ENCODE measurements at regions not wholly inside any gene's neighbourhood (a gene's known extent, or its start where the extent isn't known, plus 50 kb on each side); places are given as distances from the start of the nearest gene placed in this dataset.

DNA sequence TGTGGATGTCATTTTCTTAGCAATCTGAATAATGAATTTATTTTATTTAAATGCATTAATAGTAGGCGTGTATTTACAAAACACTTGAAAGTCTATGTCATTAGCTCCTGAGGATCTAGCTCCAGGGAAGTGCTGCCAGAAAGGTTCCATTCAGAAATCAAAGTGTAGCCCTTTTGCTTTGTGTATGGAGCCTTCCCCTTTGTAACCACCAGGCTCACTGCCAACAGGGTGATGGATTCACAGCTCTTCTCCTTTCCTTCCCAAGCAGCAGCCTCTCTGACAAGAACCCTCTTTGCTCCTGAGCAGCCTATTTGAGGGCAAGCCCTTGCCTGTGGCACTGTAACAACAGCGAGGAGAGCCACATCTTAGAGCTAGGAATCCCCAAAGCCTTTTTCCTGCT, 286.0 kb upstream of the RASGEF1B start:
- DNase-seq (ENCODE audit: low read depth, low spot score) = no peak
- POLR2A ChIA-PET = no interaction called here

DNA sequence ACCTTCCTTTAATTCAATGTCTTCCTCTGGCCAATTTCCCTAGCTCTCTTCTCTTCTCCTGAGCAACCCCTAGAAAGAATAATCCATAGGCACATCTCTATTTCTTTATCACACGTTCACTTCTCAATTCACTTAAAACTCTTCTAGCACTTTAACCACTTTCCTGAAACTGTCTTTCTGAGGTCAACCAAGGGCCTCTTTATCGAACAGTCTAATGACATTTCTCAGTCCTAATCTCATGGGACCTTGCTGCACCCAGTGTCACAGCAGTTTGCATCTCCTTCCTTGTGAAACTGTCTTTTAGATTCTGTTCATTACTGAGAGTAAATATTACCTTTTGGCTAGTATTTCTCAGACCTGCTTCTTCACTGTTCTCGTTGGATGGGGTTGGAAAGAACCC, 285.3 kb upstream of the RASGEF1B start:
- CTCF ChIA-PET = interaction anchor here (1.0 kb wide), 1 partner anchor 290 kb away, joined by 3 read pairs; no protein-coding TSS in a partner anchor

More for the DNA sequence above, 286.0 kb upstream of the RASGEF1B start:
- no peaks in the 10 kb centered on the region for H3K9me3 ChIP-seq (ENCODE audit: control insufficient read depth, insufficient read depth, low read length)
- no peak overlapping the region for H3K4me3 ChIP-seq (ENCODE audit: low read depth, low read length)
- no peaks in the 10 kb centered on the region for H3K27me3 ChIP-seq (ENCODE audit: control insufficient read depth, insufficient read depth, low read length)
- CTCF ChIA-PET = no interaction called here
- H3K27ac ChIP-seq (ENCODE audit: low read depth, low read length) = no peak overlapping the region
- TF ChIP-seq, protein P1, sequence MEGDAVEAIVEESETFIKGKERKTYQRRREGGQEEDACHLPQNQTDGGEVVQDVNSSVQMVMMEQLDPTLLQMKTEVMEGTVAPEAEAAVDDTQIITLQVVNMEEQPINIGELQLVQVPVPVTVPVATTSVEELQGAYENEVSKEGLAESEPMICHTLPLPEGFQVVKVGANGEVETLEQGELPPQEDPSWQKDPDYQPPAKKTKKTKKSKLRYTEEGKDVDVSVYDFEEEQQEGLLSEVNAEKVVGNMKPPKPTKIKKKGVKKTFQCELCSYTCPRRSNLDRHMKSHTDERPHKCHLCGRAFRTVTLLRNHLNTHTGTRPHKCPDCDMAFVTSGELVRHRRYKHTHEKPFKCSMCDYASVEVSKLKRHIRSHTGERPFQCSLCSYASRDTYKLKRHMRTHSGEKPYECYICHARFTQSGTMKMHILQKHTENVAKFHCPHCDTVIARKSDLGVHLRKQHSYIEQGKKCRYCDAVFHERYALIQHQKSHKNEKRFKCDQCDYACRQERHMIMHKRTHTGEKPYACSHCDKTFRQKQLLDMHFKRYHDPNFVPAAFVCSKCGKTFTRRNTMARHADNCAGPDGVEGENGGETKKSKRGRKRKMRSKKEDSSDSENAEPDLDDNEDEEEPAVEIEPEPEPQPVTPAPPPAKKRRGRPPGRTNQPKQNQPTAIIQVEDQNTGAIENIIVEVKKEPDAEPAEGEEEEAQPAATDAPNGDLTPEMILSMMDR (IDR thresholded peaks at IDR 0.05; ENCODE audit: low read depth, low read length) = no peak

DNA sequence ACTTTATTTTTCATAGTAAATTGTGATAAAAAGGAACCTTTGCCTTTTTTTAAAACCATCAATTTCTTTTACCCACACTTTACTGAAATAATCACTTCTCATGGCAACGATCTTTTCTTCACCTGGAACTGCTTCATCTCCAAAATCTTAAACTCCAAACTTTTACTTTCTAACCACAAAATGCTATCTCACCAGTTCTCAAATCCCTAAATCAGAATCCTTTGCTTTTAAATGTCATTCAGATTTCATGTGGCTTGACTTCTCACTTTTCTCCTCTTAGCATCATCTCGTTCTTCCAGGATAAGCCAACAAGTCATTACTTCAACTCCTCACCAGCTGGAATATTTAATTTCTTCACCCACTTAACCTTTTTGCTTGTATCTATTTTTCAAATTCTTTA, 284.3 kb upstream of the RASGEF1B start:
- no peak overlapping the region for H3K27ac ChIP-seq (ENCODE audit: low read depth, low read length)
- no peaks in the 10 kb centered on the region for H3K9me3 ChIP-seq (ENCODE audit: control insufficient read depth, insufficient read depth, low read length)
- ChIA-PET POLR2A (no interaction called here), CTCF (no interaction called here)
- H3K27me3 ChIP-seq (ENCODE audit: control insufficient read depth, insufficient read depth, low read length) = no peaks in the 10 kb centered on the region
- DNase-seq (ENCODE audit: low read depth, low spot score) = no peak
- no peak overlapping the region for H3K4me3 ChIP-seq (ENCODE audit: low read depth, low read length)
- TF ChIP-seq, protein P1 (IDR thresholded peaks at IDR 0.05; ENCODE audit: low read depth, low read length) = no peak

More for the DNA sequence above, 285.3 kb upstream of the RASGEF1B start:
- H3K9me3 ChIP-seq (ENCODE audit: control insufficient read depth, insufficient read depth, low read length) = no peaks in the 10 kb centered on the region
- H3K27ac ChIP-seq (ENCODE audit: low read depth, low read length) = no peak overlapping the region
- no peak for DNase-seq (ENCODE audit: low read depth, low spot score)
- no peak overlapping the region for H3K4me3 ChIP-seq (ENCODE audit: low read depth, low read length)
- TF ChIP-seq, protein P1 (IDR thresholded peaks at IDR 0.05; ENCODE audit: low read depth, low read length) = no peak
- no peaks in the 10 kb centered on the region for H3K27me3 ChIP-seq (ENCODE audit: control insufficient read depth, insufficient read depth, low read length)
- POLR2A ChIA-PET = no interaction called here

DNA sequence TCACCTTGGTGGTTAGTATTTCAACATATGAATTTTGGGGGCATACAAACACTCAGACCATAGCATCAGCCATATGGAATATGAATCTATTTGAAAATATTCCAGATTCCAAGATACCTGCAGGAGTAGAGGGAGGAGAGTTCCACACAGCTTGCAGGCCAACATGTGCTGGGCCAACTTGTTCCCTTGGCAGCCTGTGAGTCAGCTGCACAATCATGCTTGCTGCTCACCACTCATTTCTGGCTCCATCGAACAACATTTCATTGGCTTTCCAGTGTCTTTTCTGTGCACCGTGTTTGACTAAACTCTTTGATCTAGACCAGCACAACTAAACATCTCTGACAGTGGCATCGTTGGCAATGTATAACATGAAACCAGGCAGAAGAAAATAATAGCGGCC, 282.5 kb upstream of the RASGEF1B start:
- Histone ChIP-seq H3K27me3 (ENCODE audit: control insufficient read depth, insufficient read depth, low read length) (no peaks in the 10 kb centered on the region), H3K27ac (ENCODE audit: low read depth, low read length) (no peak overlapping the region), H3K9me3 (ENCODE audit: control insufficient read depth, insufficient read depth, low read length) (no peaks in the 10 kb centered on the region), H3K4me3 (ENCODE audit: low read depth, low read length) (no peak overlapping the region)
- POLR2A ChIA-PET = no interaction called here
- DNase-seq (ENCODE audit: low read depth, low spot score) = no peak
- TF ChIP-seq, protein P1 (IDR thresholded peaks at IDR 0.05; ENCODE audit: low read depth, low read length) = no peak
- CTCF ChIA-PET = no interaction called here

DNA sequence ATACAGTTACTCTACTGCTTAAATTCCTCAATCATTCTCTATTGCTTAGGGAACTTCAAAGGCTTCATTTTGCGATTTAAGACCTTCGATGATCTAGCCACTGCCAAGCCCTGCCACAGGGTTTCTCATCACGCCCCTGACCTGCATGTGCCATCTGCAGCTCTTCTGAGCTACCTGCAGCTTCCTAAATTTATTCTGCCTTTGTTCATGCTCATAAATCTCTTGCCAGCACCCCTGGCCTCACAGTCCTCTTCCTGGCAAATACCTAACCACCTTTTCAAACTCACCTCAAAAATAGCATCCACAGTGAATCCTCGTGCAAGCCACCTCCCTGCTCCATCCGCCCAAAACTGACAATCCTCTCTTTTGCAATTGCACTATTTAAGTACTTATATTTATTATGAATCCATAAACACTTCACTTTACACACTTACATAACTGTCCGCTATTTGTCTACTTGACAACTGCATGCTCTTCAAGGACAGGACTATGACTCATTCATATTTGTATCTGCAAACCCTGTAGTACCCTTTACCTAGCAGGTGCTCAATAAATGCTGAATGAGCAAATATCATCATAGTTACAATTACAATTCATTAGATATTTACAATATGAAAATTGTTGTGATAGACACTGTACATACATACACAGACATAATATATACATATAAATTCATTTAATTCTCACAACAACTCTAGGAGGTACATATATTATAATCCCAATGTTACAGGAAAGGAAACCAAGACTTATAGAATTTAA, 280.0 kb upstream of the RASGEF1B start:
- POLR2A ChIA-PET = no interaction called here

More for the DNA sequence above, 280.0 kb upstream of the RASGEF1B start:
- TF ChIP-seq, protein P1 (IDR thresholded peaks at IDR 0.05; ENCODE audit: low read depth, low read length) = no peak
- CTCF ChIA-PET = no interaction called here
- Histone ChIP-seq H3K4me3 (ENCODE audit: low read depth, low read length) (no peak overlapping the region), H3K9me3 (ENCODE audit: control insufficient read depth, insufficient read depth, low read length) (no peaks in the 10 kb centered on the region), H3K27me3 (ENCODE audit: control insufficient read depth, insufficient read depth, low read length) (no peaks in the 10 kb centered on the region), H3K27ac (ENCODE audit: low read depth, low read length) (no peak overlapping the region)
- no peak for DNase-seq (ENCODE audit: low read depth, low spot score)
